H1 (cell line): ENCODE measurements at regions not wholly inside any gene's neighbourhood (a gene's known extent, or its start where the extent isn't known, plus 50 kb on each side); places are given as distances from the start of the nearest gene placed in this dataset.
A peak's percentile ranks its signal among the peaks of the same experiment; 100 is the strongest.

Experiments used
- CTCF ChIA-PET: fragments of 300-600 bp; sonication (Branson Sonifier 250); formaldehyde crosslinking; loops from one replicate; lab custom pipeline; 2021; ENCODE audit not compliant: partially characterized antibody; lab: Charles Lee
- POLR2A ChIA-PET: fragments of 300-600 bp; sonication (Branson Sonifier 250); formaldehyde crosslinking; loops from one replicate; lab custom pipeline; 2021; ENCODE audit warnings: inconsistent platforms; ENCODE audit not compliant: partially characterized antibody; lab: Charles Lee
- DNase-seq, 2 experiments: peaks; one replicate each; pipeline versions ENCODE4 v3.0.0 to v3.0.0-alpha.2; 2010 to 2022; ENCODE audit warnings: low spot score in 2 of 2, low read depth in 1 of 2, mixed read lengths in 1 of 2
- FAIRE-seq: peaks from 2 replicates; lab custom pipeline; 2011; peaks lifted over from hg19 to GRCh38; lab: Jason Lieb, UNC
- H2AFZ ChIP-seq: 2 replicates; pipeline ENCODE4 v1.8.1; 2012; ENCODE audit warnings: low read length, inconsistent platforms
- H2AK5ac ChIP-seq: 2 replicates; pipeline ENCODE4 v1.6.1; 2013; ENCODE audit warnings: low read depth, low read length
- H2BK120ac ChIP-seq: replicated peaks from 2 replicates; pipeline ENCODE3; 2013; ENCODE audit warnings: low read depth, low read length, inconsistent platforms
- H2BK12ac ChIP-seq: 2 replicates; pipeline ENCODE4 v1.6.1; 2013; ENCODE audit warnings: low read depth, low read length
- H2BK15ac ChIP-seq: 2 replicates; pipeline ENCODE4 v1.6.1; 2013; ENCODE audit warnings: low read length
- H2BK20ac ChIP-seq: 2 replicates; pipeline ENCODE4 v1.6.1; 2013; ENCODE audit warnings: low read length
- H2BK5ac ChIP-seq: 2 replicates; pipeline ENCODE4 v1.6.1; 2013; ENCODE audit warnings: low read depth, low read length
- H3K14ac ChIP-seq: 2 replicates; pipeline ENCODE4 v1.6.1; 2013; ENCODE audit warnings: inconsistent platforms; ENCODE audit not compliant: insufficient read length
- H3K18ac ChIP-seq: 2 replicates; pipeline ENCODE4 v1.6.1; 2013; ENCODE audit warnings: low read length; ENCODE audit errors: extremely low read depth
- H3K23ac ChIP-seq: 2 replicates; pipeline ENCODE4 v1.6.1; 2013; ENCODE audit warnings: inconsistent platforms; ENCODE audit not compliant: insufficient read length
- H3K23me2 ChIP-seq: 2 replicates; pipeline ENCODE4 v1.6.1; 2013; ENCODE audit warnings: low read depth, low read length
- H3K27ac ChIP-seq: 2 replicates; pipeline ENCODE4 v1.6.1; 2011; ENCODE audit warnings: low read depth, low read length, inconsistent platforms
- H3K27me3 ChIP-seq, 4 experiments: replicated peaks in 1 of 4; 1 replicate in 1 of 4; 2 replicates in 3 of 4; pipeline versions ENCODE4 v1.6.1 to v1.8.1; 2011 to 2013; ENCODE audit warnings: low read length in 3 of 4, mild to moderate bottlenecking in 3 of 4, inconsistent platforms in 2 of 4, mixed read lengths in 2 of 4, moderate library complexity in 1 of 4; ENCODE audit not compliant: control insufficient read depth in 3 of 4, insufficient read depth in 3 of 4; ENCODE audit errors: extremely low read depth in 1 of 4
- H3K36me3 ChIP-seq, 4 experiments: 2 replicates each; pipeline versions ENCODE4 v1.6.1 to v1.8.1; 2011 to 2013; ENCODE audit warnings: mild to moderate bottlenecking in 4 of 4, low read length in 3 of 4, moderate library complexity in 2 of 4, control low read depth in 1 of 4, inconsistent platforms in 1 of 4; ENCODE audit not compliant: insufficient read depth in 4 of 4, control insufficient read depth in 2 of 4
- H3K4ac ChIP-seq: replicated peaks from 2 replicates; pipeline ENCODE3; 2013; ENCODE audit warnings: low read length, low read depth, mixed read lengths, inconsistent platforms; ENCODE audit not compliant: insufficient read length
- H3K4me1 ChIP-seq, 4 experiments: replicated peaks in 1 of 4; 1 replicate in 1 of 4; 2 replicates in 3 of 4; pipeline versions ENCODE4 v1.6.1 to v1.8.1; 2011 to 2013; ENCODE audit warnings: low read length in 3 of 4, inconsistent platforms in 2 of 4, mixed read lengths in 1 of 4; ENCODE audit not compliant: insufficient read depth in 4 of 4, control insufficient read depth in 3 of 4
- H3K4me2 ChIP-seq, 2 experiments: 2 replicates each; pipeline versions ENCODE4 v1.6.1 to v1.8.1; 2011 to 2013; ENCODE audit warnings: low read depth in 2 of 2, low read length in 2 of 2, control low read depth in 1 of 2, inconsistent platforms in 1 of 2, mild to moderate bottlenecking in 1 of 2; ENCODE audit not compliant: insufficient read depth in 1 of 2
- H3K4me3 ChIP-seq, 4 experiments: fragments of 200-600, 300-600 bp in 1 of 4; sonication (generic), shearing (Covaris generic), sonication (Bioruptor Twin) in 1 of 4; 2 replicates each; pipeline versions ENCODE4 v1.5.1 to v1.8.1; 2011 to 2016; ENCODE audit warnings: low read length in 4 of 4, low read depth in 3 of 4, control low read depth in 2 of 4, inconsistent platforms in 2 of 4, mild to moderate bottlenecking in 2 of 4, mixed read lengths in 1 of 4, moderate library complexity in 1 of 4; ENCODE audit not compliant: insufficient read depth in 2 of 4; ENCODE audit errors: extremely low read depth in 1 of 4
- H3K56ac ChIP-seq: replicated peaks from 2 replicates; pipeline ENCODE3; 2013; ENCODE audit warnings: low read depth, mild to moderate bottlenecking, mixed read lengths, low read length, inconsistent platforms; ENCODE audit not compliant: insufficient read length
- H3K79me1 ChIP-seq: 2 replicates; pipeline ENCODE4 v1.6.1; 2013; ENCODE audit warnings: low read depth, low read length, control low read depth
- H3K79me2 ChIP-seq, 2 experiments: 2 replicates each; pipeline versions ENCODE4 v1.6.1 to v1.8.1; 2012 to 2013; ENCODE audit warnings: low read length in 2 of 2, mild to moderate bottlenecking in 2 of 2, inconsistent platforms in 1 of 2; ENCODE audit not compliant: insufficient read depth in 2 of 2, control insufficient read depth in 1 of 2
- H3K9ac ChIP-seq, 4 experiments: replicated peaks in 1 of 4; 1 replicate in 1 of 4; 2 replicates in 3 of 4; pipeline versions ENCODE4 v1.6.1 to v1.8.1; 2011 to 2013; ENCODE audit warnings: low read depth in 3 of 4, low read length in 3 of 4, control low read depth in 2 of 4, mild to moderate bottlenecking in 2 of 4, moderate library complexity in 2 of 4, inconsistent platforms in 1 of 4; ENCODE audit errors: extremely low read depth in 1 of 4
- H3K9me3 ChIP-seq, 2 experiments: 2 replicates each; pipeline versions ENCODE4 v1.6.1 to v1.8.1; 2012 to 2013; ENCODE audit warnings: mild to moderate bottlenecking in 2 of 2, moderate library complexity in 2 of 2, control low read depth in 1 of 2, inconsistent platforms in 1 of 2, low read depth in 1 of 2, low read length in 1 of 2, mixed read lengths in 1 of 2; ENCODE audit not compliant: insufficient read depth in 2 of 2
- H4K20me1 ChIP-seq, 2 experiments: replicated peaks in 1 of 2; 2 replicates each; pipeline versions ENCODE3 to v1.8.1; 2011 to 2013; ENCODE audit warnings: inconsistent platforms in 2 of 2, low read length in 2 of 2, mild to moderate bottlenecking in 1 of 2; ENCODE audit not compliant: insufficient read depth in 2 of 2, control insufficient read depth in 1 of 2
- H4K5ac ChIP-seq: 2 replicates; pipeline ENCODE4 v1.6.1; 2013; ENCODE audit warnings: low read length, low read depth, mixed read lengths, inconsistent platforms; ENCODE audit not compliant: insufficient read length
- H4K8ac ChIP-seq: 2 replicates; pipeline ENCODE4 v1.8.0; 2013; ENCODE audit warnings: mild to moderate bottlenecking, moderate library complexity, low read length, inconsistent platforms; ENCODE audit not compliant: insufficient read depth; ENCODE audit errors: extremely low read depth
- H4K91ac ChIP-seq: replicated peaks from 2 replicates; pipeline ENCODE3; 2013; ENCODE audit warnings: low read length, mixed read lengths, inconsistent platforms; ENCODE audit not compliant: insufficient read length
- CEBPB ChIP-seq: IDR thresholded peaks from 2 replicates; pipeline ENCODE4 v1.6.1; 2012; ENCODE audit warnings: low read depth, low read length
- SIRT6 ChIP-seq: IDR thresholded peaks from one replicate; pipeline ENCODE4 v1.7.1; 2012; ENCODE audit warnings: low read length, inconsistent platforms
- WGBS, 2 experiments: shearing (Covaris generic) in 1 of 2; methylation state at CpG; one replicate each; pipeline versions ENCODE4 v1.1.6 to v1.1.7; 2013 to 2015; ENCODE audit warnings: low lambda C conversion rate in 2 of 2, mixed read lengths in 2 of 2, inconsistent platforms in 1 of 2, low coverage in 1 of 2, missing lambda C conversion rate in 1 of 2; ENCODE audit not compliant: insufficient replicate concordance in 2 of 2, insufficient coverage in 1 of 2, insufficient read length in 1 of 2; ENCODE audit errors: extremely low coverage in 1 of 2, missing lambda C conversion rate in 1 of 2; 5-methylcytosine and 5-hydroxymethylcytosine counted together

- Histone ChIP-seq H3K4ac (no peak overlapping the region), H3K27ac (no peak overlapping the region), H3K36me3 (no peaks in the 10 kb centered on the region), H3K56ac (no peak overlapping the region), H4K8ac (no peak overlapping the region), H4K91ac (no peak overlapping the region), H3K23ac (no peak overlapping the region), H3K4me3 (no peak overlapping the region), H3K27me3 (no peaks in the 10 kb centered on the region), H3K4me1 (no peaks in the 10 kb centered on the region; a peak in 1 of 7 replicates), H2BK15ac (no peak overlapping the region), H3K23me2 (no peaks in the 10 kb centered on the region), H2BK120ac (peak overlapping the region; percentile 76), H2BK5ac (0 out of 2 replicates have a peak overlapping the region, but pooled peaks have one; percentile 55), H3K79me2 (no peaks in the 10 kb centered on the region), H3K9ac (no peak overlapping the region), H3K14ac (no peak overlapping the region), H2AK5ac (no peak overlapping the region), H3K79me1 (no peaks in the 10 kb centered on the region), H4K20me1 (no peaks in the 10 kb centered on the region), H2BK12ac (peak overlapping the region; percentile 69), H4K5ac (no peak overlapping the region), H2BK20ac (peak overlapping the region; percentile 76; the same call in 1 of the 2 replicates), H3K4me2 (no peak overlapping the region), H2AFZ (no peak overlapping the region), H3K9me3 (no peaks in the 10 kb centered on the region), H3K18ac (peak overlapping the region; percentile 28; the same call in 1 of the 2 replicates)
- DNase-seq (no peak), FAIRE-seq (peak; percentile 69)
- WGBS, 2 experiments = 69% methylated on average over 2 of the region's 2 CpGs; no CpG with 5 or more reads in 1 of the 2 experiments
- TF ChIP-seq SIRT6 (no peak), CEBPB (peak; percentile 20; the same call in 1 of the 2 replicates)
- ChIA-PET CTCF (interaction anchor here (1.3 kb wide), 1 partner anchor 9 kb away, joined by 5 read pairs; no protein-coding TSS in a partner anchor), POLR2A (no interaction called here)
These were observed 217.2 kb upstream of the PRDM1 start for GRCh38 chr6:105868823-105869460.
